Gastrocnemius medialis (tissue), 4 donors: ENCODE measurements at regions not wholly inside any gene's neighbourhood (a gene's known extent, or its start where the extent isn't known, plus 50 kb on each side); places are given as distances from the start of the nearest gene placed in this dataset.

Experiments used
- ATAC-seq, 2 donors: fragments of 150-250 bp; one replicate each; pipeline ENCODE4 v1.9.1; 2016
- DNase-seq, 2 donors: peaks; one replicate each; pipeline ENCODE4 v3.0.0-alpha.2; 2019
- H3K27ac ChIP-seq, 4 donors: fragments of 200-600 bp; sonication (generic); 1 replicate in 1 of 4; 2 replicates in 3 of 4; pipeline ENCODE4 v1.5.1; 2016 to 2018; ENCODE audit warnings: mild to moderate bottlenecking in 2 of 4, moderate library complexity in 1 of 4
- H3K27me3 ChIP-seq, 3 donors: fragments of 200-600 bp; sonication (generic) in 2 of 3; 1 replicate in 1 of 3; 2 replicates in 2 of 3; pipeline versions ENCODE4 v1.5.1 to v1.6.0; 2016 to 2019; ENCODE audit warnings: mild to moderate bottlenecking in 1 of 3, moderate library complexity in 1 of 3
- H3K36me3 ChIP-seq, 2 donors: fragments of 200-600 bp; sonication (generic) in 1 of 2; one replicate each; pipeline ENCODE4 v1.5.1; 2017 to 2018
- H3K4me1 ChIP-seq, 2 donors: fragments of 200-600 bp; sonication (generic) in 1 of 2; one replicate each; pipeline ENCODE4 v1.5.1; 2016 to 2017; ENCODE audit warnings: mild to moderate bottlenecking in 2 of 2
- H3K4me3 ChIP-seq, 4 donors: fragments of 200-600 bp; sonication (generic) in 3 of 4; 1 replicate in 1 of 4; 2 replicates in 3 of 4; pipeline ENCODE4 v1.5.1; 2016 to 2019; ENCODE audit warnings: mild to moderate bottlenecking in 2 of 4
- H3K9me3 ChIP-seq, 3 donors: fragments of 200-600 bp; sonication (generic) in 2 of 3; 1 replicate in 1 of 3; 2 replicates in 2 of 3; pipeline ENCODE4 v1.5.1; 2016 to 2019
- POLR2A ChIP-seq, 2 donors: fragments of 450-650 bp; IDR thresholded peaks; one replicate each; pipeline ENCODE4 v1.6.1; 2017; ENCODE audit warnings: antibody characterized with exemption in 2 of 2, mild to moderate bottlenecking in 2 of 2, moderate library complexity in 2 of 2
- in situ Hi-C, 4 donors: fragments of 200-750 bp; cut with MboI; loops; one replicate each; pipeline versions ENCODE4 v1.15.0 to v1.8.0; 2017; ENCODE audit warnings: low sequenced_read_pairs in 4 of 4
- intact Hi-C: fragments of 100-400 bp; cut with DNase I; formaldehyde crosslinking; loops from one replicate; pipeline ENCODE4 v1.15.1; 2023; ENCODE audit warnings: low total_unique reads
- TF ChIP-seq, protein P1 (sequence below), 5 experiments: fragments of 450-650 bp in 3 of 5; fragments of 200-600 bp in 2 of 5; sonication (generic) in 2 of 5; IDR thresholded peaks in 4 of 5; conservative IDR thresholded peaks in 1 of 5; 1 replicate in 4 of 5; 2 replicates in 1 of 5; pipeline ENCODE4 v1.5.1; 2016 to 2019; ENCODE audit warnings: antibody characterized with exemption in 5 of 5, mild to moderate bottlenecking in 3 of 5, moderate library complexity in 3 of 5

DNA sequence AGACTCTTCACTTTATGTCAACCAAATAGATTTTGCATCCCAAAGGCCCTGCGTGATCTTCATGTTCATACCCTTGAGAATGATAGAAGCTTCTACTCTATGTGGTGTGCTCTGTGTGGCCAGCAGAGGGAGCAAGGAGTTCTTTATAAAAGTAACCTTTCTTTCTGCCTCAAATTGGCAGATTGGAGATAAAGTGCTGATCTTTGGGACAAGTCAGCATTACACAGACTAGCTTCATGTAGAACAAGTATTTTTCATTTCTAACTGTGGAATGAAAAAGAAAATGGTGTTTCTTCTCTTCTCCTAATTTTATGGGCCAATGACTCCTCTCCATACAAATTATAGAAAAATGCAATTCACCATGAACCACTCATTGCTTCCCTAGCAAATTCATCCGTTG lies 1214.1 kb downstream of the SORCS1 start:
- in situ Hi-C loops (no loop called here), intact Hi-C loops (no loop called here)
- TF ChIP-seq, protein P1, sequence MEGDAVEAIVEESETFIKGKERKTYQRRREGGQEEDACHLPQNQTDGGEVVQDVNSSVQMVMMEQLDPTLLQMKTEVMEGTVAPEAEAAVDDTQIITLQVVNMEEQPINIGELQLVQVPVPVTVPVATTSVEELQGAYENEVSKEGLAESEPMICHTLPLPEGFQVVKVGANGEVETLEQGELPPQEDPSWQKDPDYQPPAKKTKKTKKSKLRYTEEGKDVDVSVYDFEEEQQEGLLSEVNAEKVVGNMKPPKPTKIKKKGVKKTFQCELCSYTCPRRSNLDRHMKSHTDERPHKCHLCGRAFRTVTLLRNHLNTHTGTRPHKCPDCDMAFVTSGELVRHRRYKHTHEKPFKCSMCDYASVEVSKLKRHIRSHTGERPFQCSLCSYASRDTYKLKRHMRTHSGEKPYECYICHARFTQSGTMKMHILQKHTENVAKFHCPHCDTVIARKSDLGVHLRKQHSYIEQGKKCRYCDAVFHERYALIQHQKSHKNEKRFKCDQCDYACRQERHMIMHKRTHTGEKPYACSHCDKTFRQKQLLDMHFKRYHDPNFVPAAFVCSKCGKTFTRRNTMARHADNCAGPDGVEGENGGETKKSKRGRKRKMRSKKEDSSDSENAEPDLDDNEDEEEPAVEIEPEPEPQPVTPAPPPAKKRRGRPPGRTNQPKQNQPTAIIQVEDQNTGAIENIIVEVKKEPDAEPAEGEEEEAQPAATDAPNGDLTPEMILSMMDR (IDR thresholded peaks at IDR 0.05 in 4 of 5, conservative IDR thresholded peaks at IDR 0.05 in 1 of 5) = peak in 3 of 5 experiments; percentile 23 to 49 (median 35)
- TF ChIP-seq POLR2A (IDR thresholded peaks at IDR 0.05) = no peak
- H3K27me3 ChIP-seq = no peaks in the 10 kb centered on the region
- no peaks in the 10 kb centered on the region for H3K36me3 ChIP-seq
- H3K27ac ChIP-seq = no peak overlapping the region
- H3K4me3 ChIP-seq = no peak overlapping the region
- DNase-seq (no peak), ATAC-seq (no peak)
- H3K9me3 ChIP-seq = no peaks in the 10 kb centered on the region
- H3K4me1 ChIP-seq = no peaks in the 10 kb centered on the region

DNA sequence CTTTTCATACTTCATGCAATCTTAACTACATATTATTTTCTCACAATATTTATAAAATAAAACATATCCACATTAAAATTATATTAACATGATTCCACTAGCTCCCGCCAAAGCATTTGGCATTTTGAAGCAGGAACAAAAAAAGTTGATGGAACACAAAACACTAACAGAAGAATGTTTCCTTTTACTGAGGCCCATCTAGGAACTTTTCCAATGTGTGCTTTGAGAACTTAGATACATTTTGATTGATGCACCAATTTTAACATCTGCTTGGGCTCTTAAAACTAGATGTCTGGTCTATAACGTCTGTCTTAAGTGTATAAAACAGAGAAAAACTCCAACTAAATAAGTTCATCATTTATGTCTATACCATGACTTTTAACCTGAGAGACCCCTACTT lies 1214.8 kb downstream of the SORCS1 start:
- H3K27me3 ChIP-seq = no peaks in the 10 kb centered on the region
- H3K27ac ChIP-seq = no peak overlapping the region
- H3K4me3 ChIP-seq = no peak overlapping the region
- H3K4me1 ChIP-seq = no peaks in the 10 kb centered on the region
- intact Hi-C loops = no loop called here
- no peaks in the 10 kb centered on the region for H3K9me3 ChIP-seq
- no peak for DNase-seq
- no peaks in the 10 kb centered on the region for H3K36me3 ChIP-seq
- no peak for ATAC-seq
- no peak for TF ChIP-seq POLR2A (IDR thresholded peaks at IDR 0.05)
- TF ChIP-seq, protein P1 (IDR thresholded peaks at IDR 0.05 in 4 of 5, conservative IDR thresholded peaks at IDR 0.05 in 1 of 5) = no peak
- in situ Hi-C loops = no loop called here

DNA sequence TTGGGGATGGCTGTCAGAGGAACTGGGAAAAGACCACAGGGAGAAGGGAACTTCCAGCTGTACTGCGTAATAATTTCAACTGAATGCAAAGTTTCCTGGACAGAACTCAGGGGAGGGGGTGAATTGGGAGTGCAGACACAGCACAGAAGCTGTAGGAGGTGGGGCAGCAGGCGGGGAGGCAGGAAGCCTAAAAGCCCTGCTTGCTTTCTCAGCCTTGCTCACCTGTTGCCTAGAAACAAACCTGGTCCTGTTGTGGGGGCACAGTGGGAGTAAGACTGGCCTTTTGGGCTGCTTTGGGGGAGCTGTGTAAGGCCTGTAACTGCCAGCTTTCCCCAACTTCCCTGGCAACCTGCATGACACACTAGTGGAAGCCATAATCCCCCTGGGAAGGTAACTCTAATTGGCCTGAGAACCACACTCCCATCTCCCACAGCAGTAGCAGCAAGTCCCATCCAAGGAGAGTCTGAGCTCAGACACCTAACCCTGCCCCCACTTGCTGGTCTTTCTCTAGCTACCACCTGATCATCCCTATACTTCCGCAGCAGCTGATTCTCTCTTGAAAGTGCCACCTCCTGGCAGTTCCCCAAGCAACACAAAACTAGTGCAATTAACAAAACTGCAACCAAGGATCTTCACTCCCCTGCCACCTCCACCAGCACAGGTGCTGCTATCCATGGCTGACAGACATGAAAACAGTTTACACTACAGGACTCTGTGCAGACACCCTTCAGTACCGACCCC lies 1239.3 kb downstream of the SORCS1 start:
- in situ Hi-C loops = no loop called here
- H3K36me3 ChIP-seq = no peaks in the 10 kb centered on the region
- ATAC-seq = no peak

DNA sequence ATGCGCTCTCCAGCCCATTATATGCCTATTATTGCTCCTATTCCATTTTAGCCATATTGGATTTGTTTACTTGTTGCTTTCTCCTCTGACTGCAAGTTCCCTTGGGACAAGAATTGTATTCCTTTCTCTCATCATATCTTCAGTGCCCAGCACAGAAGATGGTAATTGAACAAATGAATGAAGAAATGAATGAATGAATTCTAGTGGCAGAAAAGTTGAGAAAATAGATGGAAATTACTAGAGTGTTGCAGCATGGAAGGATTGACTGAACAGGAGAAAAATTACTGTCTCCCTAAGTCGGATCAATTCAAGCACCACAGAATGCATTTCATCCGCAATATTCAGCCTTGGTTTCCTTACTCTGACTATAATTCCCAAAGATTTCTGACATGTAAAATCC lies 1243.2 kb downstream of the SORCS1 start:
- H3K36me3 ChIP-seq = no peaks in the 10 kb centered on the region
- no peak for ATAC-seq
- H3K9me3 ChIP-seq = no peaks in the 10 kb centered on the region
- no peak for TF ChIP-seq POLR2A (IDR thresholded peaks at IDR 0.05)
- TF ChIP-seq, protein P1 (IDR thresholded peaks at IDR 0.05 in 4 of 5, conservative IDR thresholded peaks at IDR 0.05 in 1 of 5) = no peak
- intact Hi-C loops (no loop called here), in situ Hi-C loops (no loop called here)
- H3K27me3 ChIP-seq = no peaks in the 10 kb centered on the region
- no peak overlapping the region for H3K27ac ChIP-seq
- no peak for DNase-seq
- H3K4me1 ChIP-seq = no peaks in the 10 kb centered on the region
- H3K4me3 ChIP-seq = no peak overlapping the region

More for the DNA sequence above, 1239.3 kb downstream of the SORCS1 start:
- no peaks in the 10 kb centered on the region for H3K27me3 ChIP-seq
- H3K4me3 ChIP-seq = no peak overlapping the region
- intact Hi-C loops = no loop called here
- DNase-seq = no peak
- no peak overlapping the region for H3K27ac ChIP-seq
- no peaks in the 10 kb centered on the region for H3K4me1 ChIP-seq
- H3K9me3 ChIP-seq = no peaks in the 10 kb centered on the region
- TF ChIP-seq, protein P1 (IDR thresholded peaks at IDR 0.05 in 4 of 5, conservative IDR thresholded peaks at IDR 0.05 in 1 of 5) = no peak

DNA sequence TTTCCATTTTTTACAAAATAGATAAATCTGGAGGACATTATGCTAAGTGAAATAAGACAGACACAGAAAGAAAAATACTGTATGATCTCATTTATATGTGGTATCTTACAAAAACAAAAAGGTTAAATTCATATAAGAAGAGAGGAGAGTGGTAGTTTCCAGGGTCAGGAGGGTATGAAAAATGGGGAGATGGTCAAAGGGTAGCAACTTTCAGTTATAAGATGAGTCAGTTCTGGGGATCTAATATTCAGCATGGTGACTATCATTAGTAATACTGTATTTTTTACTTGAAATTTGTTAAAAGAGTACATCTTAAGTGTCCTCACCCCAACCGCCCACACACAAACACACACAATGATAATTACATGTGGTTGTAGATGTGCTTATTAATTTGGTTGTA lies 1250.1 kb downstream of the SORCS1 start:
- no peaks in the 10 kb centered on the region for H3K36me3 ChIP-seq
- in situ Hi-C loops (no loop called here), intact Hi-C loops (no loop called here)
- H3K4me1 ChIP-seq = no peaks in the 10 kb centered on the region
- no peaks in the 10 kb centered on the region for H3K9me3 ChIP-seq
- no peak overlapping the region for H3K4me3 ChIP-seq
- no peak overlapping the region for H3K27ac ChIP-seq
- DNase-seq (no peak), ATAC-seq (no peak)
- H3K27me3 ChIP-seq = no peaks in the 10 kb centered on the region
- TF ChIP-seq POLR2A (IDR thresholded peaks at IDR 0.05) = no peak
- TF ChIP-seq, protein P1 (IDR thresholded peaks at IDR 0.05 in 4 of 5, conservative IDR thresholded peaks at IDR 0.05 in 1 of 5) = no peak
